GM19467 (cell line): ENCODE measurements at regions not wholly inside any gene's neighbourhood (a gene's known extent, or its start where the extent isn't known, plus 50 kb on each side); places are given as distances from the start of the nearest gene placed in this dataset.

Experiments
- ATAC-seq: cut with Tn5 transposase; IDR thresholded peaks from one replicate; pipeline ENCODE4 v1.9.1; 2021; ENCODE audit warnings: mild to moderate bottlenecking, moderate library complexity; ENCODE audit not compliant: unreplicated experiment

DNA sequence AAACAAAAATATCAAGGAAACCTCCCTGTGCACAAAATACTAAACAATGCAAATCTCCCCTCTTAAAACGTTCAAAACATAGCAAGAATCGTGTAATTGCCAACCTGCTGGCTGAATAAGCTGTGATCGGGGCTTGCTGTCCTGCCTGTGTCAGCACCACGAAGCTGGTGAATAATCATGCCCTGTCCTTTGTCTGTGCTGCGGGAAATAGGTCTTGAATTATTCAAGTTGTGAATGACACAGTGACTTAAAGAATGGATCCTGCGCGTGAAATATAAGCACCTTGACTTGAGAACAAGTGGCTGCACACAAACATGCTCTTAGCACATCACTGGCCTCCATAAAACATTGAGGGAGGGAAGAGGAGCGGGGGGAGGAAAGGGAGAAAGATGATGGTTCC is 130.2 kb downstream of the OAT start:
- no peak for ATAC-seq

DNA sequence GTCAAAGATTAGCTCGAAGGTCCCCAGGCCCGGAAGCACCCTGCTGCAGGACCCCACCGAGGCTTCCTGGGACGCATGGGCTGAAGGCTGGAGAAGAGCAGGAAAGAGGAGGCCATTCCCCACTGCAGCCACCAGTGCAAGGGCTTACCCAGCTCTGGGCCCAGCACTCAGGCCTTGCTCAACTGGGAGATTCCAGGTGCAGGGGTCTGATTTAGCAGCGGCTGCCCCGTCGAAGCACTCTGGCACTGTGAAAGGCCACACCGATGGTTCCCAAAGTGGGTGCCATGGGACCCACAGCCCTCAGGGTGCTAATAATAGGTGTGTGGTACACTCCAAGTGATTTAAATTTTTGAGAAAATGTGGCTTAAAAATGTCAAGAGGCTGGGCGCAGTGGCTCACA is 130.9 kb downstream of the OAT start:
- ATAC-seq: no peak

DNA sequence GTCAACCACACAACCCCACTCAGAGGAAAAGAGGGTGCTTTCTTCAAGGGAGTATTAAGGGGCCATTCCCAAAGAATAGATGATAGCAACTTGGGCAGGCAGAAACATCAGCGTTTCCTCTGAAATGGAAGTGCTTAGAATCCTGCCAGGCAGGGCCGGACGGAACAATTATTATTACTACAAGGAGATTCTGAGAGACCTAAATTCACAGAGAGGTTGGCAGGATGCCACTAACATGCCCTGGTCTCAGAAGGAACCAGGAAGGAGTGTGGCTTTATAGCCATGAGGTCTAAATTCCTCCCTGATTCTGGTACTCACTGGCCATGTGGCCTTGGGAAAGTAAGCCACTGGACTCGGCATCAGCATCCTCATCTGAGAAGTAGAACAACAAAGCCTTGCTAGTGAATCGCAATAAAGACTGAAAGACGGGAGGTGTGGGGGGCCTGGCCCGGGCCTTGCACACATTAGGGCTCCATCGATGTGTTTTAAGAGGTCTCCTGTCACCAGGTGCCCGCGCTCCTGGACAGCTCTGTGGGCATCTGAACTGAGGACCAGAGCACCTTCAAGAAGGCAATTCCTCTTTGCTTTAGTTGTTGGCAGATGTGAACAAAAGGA is 131.5 kb downstream of the OAT start:
- ATAC-seq: no peak

DNA sequence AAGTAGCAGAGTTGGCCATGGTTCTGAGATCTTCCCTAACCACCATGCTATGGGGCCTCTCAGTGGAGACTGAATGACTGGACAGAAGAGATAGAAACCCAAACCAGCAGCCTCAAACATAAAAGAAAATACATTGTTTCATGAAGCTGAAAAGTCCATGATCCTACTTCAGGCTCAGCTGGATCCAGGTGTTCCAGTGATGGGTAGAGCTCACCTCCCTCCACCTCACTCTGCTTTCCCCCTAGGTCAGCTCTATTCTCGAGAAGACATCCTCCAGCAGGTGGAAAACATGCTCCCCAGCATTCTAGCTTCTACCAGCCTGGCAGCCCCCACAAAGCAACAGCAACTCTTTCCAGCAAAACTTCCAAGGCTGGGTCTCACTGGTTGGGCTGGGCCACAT is 132.1 kb downstream of the OAT start:
- ATAC-seq: no peak

DNA sequence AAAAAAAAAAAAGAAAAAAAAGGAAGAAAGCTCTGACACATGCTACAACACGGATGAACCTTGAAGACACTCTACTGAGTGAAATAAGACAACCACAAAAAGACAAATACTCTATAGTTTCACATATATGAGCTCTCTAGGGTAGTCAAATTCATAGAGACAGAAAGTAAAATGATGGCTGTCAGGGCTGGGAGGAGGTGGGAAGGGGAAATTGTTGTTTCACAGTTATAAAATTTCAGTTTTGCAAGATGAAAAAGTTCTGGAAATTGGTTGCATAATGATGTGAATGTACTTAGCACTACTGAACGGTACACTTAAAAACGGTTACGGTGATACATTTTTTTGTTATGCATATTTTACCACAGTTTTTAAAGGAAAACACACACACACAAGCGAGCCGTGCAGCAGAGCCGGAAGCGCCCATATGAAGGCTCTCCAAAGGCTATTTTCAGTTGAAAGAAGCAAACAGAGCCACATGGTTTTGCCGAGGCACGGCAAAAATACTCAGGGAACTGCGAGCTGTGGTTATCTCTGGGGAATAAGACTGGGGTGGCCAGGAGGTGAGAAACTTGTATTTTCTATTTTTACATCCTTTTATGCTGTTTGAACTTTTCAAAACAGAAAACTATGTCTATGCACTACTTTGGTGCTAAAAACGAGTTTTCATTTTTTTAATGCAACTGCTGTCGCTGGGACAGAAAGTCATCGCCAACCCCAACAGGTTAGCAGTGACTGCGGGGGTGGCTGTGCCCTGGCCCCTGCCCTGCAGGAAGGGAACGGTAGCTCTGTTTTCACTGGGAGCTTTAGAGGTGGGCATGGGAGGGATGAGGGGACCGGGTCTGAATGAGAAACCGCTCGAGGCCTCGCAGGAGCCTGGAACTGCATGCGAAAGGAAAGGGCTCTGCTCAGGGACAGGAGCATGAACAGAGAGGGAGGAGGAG is 132.9 kb downstream of the OAT start:
- ATAC-seq: peak; percentile 66

DNA sequence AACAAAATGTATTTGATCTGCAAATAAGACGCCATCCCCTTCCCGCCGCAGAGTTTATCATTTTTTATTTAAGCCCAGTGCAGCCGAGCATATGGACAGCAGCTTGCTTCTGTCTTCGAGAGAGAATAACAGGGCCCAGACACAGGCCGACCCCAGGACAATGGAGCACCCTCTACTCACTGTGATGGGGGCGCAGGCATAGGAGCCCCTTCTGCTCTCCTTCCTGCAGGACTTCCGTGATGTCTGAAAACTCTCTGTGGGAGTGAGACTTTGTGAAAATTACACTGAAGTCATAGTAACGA is 134.8 kb downstream of the OAT start:
- no peak for ATAC-seq

DNA sequence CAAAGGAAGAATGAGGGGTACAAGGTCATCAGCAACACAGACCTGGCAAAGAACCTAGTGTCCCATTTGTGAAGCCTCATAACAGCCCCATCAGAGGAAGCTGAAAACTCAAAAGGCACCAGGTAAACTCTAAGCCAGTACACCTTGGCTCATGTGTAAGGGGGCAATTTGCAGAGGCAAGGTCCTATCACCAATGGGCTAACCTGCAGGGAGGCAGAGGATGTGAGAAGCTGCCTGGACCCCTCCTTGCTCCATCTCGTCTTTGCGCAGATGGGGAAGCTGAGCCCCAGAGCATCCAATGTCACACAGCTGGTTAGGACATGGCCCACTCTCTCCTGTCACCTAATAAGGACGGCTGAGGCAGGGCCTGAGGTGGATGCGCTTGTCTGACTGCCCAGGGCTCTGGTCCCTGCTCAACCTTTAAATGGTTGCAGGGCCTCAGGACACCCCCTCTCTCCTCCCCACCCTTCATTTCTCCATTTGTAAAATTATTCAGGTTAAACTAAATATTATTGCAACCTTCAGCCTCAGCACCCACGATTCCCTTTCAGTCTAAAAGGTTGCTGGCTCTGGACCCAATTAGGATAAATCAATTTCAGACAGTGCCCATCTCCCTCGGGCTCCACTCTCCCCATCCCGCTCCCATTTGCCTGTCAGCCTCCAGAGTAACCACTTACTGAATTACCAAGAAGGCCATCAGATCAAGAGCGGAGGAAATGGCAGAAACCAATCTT is 135.3 kb downstream of the OAT start:
- ATAC-seq: no peak

DNA sequence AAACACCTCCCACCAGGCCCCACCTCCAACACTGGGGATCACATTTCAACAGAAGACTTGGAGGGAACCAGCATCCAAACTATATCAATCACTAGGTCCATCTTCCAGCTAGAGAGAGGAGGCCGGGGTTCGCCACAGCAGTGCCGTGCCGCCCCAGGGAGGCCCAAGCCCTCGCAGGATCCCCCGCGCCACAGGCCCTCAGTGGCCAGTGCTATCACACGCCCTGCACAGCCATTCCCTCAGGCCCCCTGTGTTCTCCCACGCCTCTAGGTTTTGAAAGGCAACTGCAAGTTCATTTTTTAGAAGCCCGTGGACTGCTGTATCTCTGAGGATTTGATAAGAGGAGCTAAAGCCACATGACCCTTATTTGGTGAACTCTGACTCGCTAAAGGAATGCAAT is 136.4 kb downstream of the OAT start:
- ATAC-seq: no peak

DNA sequence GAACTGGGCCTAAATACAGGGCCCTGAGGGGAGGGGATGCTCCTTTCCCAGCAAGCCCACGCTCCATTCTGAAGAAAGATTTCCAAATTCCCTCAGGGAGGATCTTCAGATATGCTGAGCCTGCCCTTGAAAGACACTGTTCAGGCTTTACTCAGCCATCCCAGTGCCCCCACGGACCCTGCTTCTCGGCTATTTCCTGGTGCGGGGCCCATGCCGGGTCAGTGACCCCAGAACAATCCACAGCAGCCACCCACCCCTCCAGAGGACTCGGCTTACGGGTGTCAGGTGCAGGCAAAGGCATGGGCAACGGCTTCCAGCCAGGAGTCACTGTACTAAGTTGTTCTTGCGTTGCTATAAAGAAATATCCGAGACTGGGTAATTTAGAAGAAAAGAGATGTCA is 137.1 kb downstream of the OAT start:
- ATAC-seq: no peak

DNA sequence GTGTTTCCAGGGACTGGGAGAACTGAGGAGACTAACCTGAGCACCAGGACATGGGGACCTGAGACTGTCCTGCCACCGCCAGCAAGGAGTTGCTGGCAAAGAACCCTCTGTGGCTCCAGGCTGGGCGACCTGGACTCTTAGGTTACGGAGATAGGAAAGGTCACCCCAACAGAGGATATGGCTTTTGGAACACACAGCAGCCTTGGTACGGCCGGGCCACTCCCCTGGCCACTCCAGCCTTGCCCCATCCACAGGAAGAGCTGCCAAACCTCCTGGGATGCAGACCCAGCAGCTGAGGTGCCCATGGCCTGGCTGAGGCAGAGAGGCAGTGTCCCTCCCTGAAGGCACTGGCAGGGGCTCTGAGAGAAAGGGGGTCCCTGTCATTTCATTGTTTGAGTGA is 137.8 kb downstream of the OAT start:
- no peak for ATAC-seq

DNA sequence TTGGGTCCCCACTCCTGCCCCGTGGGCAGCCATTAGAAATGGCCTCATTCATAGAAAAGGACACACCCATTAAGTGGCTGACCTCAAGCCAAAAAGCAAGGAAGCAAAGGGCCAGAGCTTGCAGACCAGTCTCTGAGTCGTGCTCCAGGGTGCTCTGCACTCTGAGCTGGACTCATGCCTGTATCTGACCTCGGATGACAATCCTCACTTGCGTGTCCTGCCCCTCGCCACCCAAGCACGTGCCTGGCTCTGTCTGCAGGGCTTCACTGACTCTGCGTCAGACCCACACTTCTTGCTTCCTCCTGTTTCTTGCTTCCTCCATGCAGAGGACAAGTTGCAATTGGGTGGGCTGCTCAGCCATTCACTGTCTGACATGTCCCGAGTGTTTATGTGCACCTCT is 138.8 kb downstream of the OAT start:
- no peak for ATAC-seq

DNA sequence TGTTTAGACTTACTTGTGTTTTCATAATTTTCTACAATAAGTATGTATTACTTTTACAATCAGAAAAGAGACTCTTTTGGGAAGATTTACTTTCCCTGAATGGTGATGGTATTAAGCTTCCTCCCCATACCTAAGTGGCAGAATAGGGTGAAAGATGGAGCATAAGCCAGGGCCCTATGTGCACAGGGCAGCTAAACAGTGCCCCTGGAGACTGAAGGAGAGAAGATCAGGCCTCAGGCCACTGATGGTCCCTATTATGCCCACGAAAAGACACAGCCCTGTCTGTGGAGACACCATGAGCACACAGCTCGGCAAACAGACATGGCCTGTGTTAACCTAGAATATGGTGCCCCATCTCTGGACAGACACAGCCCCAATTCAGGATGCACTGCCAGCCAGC is 139.4 kb downstream of the OAT start:
- no peak for ATAC-seq

DNA sequence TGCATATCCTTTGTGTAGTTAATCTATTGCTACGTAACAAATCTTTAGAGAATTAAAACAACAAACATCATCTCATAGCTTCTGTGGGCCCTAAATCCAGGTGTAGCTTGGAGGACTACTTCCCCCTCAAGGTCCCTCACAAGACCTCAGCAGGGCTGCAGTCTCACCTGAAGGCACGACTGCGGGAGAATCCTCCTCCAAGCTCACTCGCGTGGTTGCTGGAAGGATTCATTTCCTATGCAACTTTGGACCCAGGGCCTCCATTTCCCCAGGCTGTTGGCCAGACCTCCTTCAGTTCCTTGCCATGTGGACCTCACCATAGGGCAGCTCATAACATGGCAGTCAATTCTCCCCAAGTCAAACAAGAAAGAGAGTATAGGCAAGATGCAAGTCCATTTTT is 140.4 kb downstream of the OAT start:
- ATAC-seq: no peak

DNA sequence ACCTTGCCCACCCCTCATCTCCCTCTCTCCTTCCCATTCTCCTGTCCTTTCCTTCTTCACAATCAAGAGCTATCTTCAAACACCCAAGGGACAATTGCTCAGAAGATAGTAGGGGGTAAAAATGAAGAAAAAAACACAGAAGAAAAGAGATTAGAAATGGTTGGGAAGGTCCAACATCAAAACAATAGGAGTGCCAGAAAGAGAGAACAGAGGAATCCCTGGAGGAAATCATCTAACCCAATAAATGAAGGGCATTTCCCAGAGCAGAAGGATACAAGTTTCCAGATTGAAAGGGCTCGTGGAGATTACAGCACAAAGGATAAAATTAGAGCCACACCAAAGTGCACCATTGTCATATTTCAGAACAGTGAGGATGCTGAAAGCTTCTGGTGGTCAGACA is 145.6 kb downstream of the OAT start:
- no peak for ATAC-seq

DNA sequence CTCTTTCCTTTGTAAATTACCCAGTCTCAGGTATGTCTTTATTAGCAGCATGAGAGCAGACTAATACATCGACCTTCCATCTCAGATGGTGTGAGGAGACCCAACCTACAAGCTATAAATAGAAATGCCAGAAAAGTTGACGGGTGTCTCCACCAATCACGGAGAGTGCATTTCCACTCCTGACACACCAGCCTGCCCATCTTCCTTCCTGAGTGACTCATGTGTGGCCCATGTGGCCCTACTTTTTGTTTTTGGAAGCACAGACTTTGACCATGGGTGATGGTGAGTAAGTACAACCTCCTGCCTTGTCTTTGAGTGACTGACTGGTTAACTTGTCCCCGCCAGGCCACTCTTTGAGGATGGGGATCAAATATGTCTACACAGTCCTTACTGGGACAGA is 147.0 kb downstream of the OAT start:
- no peak for ATAC-seq

DNA sequence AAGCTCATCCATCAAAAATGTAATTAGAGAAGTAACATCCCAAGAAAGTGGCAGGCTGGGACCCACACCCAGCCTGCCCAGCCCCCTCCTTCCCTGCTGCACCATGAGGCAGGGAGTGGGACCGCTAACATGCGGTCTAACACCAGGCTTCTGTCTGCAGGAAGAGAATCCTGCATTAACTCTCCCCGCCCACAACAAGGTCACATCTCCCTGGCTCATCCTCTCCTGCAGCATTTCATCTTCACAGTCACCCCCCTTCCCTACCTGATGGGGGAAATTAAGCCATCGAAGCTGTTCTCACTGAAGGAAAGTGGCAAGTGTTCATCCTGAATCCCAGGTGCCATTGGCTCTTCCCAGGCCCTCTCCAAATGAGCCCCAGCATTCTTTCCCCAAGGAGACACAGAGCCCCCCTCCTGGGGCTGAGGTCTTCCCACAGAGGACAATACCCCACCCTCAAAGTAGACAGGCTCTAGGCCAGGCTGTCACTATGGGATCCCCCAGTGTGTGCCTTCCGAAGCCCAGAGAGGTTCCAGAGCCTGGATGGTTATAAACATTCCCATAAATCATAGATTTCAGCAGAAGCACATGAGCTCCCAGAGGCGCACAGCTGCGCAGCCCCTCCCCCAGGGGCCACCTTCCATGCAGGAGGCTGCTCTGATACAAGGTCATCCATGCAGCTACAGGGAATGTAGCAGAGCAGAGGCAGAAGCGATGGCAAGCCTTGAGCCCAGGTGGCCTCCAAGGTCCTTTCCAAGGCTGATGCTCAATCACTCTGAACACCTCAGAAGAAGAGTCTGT is 148.0 kb downstream of the OAT start:
- ATAC-seq: no peak

DNA sequence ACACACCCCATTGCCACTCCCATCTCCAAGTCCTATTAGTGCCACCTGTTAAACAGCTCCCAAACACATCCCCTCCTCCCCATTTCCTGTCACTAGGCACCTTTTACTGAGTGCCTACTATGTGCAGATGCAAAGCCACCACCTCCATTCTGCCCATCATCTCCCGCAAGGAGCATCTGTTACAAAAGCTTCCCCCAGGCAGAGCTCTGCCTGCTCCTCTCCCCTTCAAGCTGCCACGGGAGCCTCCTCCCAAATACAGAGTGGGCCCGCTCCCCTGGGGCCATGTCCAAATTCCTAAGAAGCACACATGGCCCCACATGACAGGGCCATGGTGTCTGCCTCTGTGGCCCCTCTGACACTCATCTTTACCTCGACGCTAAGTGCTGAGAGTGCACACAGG is 149.7 kb downstream of the OAT start:
- no peak for ATAC-seq

DNA sequence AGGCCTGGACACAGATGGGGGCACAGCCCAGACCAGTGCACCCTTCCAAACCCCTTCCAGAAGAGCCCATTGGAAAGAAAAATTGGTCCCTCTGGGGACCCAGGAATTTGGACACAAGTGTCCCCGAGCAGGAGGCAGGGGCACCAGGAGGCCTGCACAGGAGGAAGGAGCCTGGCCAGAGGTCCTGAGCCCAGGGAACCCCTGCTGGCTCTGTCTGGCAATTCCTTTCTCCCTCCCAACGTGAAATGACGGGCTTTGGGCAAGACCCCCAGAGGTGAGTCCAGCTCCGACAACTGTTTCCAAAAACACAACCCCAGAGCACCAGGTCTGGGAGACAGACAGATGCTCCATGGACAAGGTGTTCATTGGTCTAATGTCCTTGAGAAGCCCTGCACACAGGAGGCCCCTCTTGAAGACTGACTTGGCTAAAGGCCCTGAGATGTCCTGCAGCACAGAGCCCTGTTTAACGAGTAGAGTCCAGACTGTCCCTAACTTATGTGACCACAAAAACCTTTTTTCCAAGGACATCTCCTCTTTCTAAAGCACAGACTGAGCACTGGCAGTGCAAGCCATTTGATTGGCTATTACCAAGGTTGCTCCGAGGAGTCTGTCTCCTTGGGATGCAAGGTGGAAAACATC is 150.7 kb downstream of the OAT start:
- no peak for ATAC-seq

DNA sequence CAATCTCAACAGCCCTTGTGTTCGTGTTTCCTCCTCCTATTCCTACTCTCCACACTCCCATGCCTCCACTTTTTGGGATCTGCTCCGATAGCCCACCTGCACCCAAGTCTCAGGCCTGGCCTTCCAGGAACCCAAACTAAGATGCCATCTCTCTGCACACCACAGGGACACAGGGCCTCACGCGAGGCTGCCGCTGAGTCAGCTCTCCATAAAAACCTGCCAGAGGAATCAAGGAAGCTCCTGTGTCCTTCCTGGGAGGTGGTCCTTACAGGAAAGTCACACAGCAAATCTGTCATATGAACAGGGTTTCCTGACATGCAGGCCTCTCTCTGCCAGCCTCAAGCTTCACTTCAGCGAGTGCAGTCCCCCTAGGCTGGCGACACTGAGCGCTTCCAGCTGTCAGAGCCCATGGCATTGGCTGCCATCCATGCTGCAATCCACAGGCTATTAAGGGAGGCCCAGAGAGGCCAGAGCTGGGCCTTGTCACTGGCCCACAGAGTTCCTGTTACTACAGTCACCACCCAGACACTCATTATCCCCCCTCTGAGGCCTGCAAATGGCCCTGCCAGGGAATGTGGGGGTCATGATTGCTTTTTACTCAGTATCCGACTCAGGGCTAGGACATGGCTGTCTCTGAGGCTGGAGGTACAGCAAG is 151.4 kb downstream of the OAT start:
- ATAC-seq: no peak

DNA sequence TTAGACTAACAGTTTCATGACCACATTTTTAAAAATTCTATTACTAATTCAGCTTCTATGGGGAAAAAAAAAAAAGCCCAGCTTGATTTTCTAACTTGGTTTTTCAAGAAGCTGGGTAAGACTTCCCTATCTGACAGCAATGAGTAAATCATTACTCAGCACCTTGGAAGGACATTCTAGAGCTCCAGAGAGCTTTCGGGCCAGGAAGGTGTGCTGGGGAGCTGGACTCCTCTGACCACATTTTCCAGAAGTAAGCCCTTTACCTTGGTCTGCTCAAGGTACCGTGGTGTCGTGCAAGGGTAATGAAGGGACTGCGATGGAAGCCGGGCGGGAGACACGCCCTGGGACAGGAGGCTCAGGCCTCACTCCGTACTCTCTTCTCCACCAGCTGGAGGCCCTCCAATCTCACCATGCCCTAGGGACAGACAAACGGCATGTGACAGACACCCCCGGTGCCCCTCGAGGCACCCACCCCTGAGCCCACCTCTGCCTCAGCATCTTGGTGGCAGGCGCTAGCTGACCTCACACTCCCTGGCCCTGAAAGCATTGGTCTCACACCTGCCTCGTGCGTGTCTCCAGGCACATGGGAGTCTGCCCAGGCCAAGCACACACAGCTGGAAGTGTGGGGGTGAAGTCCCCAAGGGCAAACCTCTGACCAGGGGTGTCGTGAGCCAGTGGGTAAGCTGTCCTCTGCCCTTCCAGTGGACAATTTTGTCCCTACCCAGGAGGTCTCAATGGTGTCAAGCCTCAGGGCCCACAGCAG is 152.1 kb downstream of the OAT start:
- no peak for ATAC-seq
